ENCODE measurements at regions not wholly inside any gene's neighbourhood (a gene's known extent, or its start where the extent isn't known, plus 50 kb on each side); places are given as distances from the start of the nearest gene placed in this dataset.

DNA sequence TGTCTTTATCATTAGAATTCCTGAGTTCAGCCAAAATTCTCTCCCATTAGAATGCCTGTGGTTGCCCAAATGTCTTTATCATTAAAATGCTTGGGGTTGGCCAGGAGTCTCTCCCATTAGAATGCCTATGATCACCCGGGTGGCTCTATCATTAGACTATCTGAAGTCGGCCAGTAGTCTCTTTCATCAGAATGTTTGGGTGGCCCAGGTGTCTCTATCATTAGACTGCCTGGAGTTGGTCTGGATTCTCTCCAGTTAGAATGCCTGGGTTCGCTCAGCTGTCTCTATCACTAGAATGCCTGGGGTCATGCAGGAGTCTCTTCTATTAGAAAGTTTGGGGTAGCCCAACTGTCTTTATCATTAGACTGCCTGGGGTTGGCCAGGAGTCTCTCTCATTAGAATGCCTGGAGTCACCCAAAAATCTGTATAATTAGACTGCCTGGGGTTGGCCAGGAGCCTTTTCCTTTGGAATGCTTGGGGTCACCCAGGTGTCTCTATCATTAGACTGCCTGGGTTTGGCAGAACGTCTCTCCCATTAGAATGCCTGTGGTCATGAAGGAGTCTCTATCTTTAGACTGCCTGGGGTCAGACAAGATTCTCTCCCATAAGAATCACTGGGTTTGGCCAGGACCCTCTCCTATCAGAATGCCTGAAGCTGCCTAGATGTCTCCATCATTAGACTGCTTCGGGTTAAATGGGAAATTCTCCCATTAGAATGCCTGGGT lies 1478.3 kb downstream of the UQCRFS1 start:
- TF ChIP-seq, protein P1, sequence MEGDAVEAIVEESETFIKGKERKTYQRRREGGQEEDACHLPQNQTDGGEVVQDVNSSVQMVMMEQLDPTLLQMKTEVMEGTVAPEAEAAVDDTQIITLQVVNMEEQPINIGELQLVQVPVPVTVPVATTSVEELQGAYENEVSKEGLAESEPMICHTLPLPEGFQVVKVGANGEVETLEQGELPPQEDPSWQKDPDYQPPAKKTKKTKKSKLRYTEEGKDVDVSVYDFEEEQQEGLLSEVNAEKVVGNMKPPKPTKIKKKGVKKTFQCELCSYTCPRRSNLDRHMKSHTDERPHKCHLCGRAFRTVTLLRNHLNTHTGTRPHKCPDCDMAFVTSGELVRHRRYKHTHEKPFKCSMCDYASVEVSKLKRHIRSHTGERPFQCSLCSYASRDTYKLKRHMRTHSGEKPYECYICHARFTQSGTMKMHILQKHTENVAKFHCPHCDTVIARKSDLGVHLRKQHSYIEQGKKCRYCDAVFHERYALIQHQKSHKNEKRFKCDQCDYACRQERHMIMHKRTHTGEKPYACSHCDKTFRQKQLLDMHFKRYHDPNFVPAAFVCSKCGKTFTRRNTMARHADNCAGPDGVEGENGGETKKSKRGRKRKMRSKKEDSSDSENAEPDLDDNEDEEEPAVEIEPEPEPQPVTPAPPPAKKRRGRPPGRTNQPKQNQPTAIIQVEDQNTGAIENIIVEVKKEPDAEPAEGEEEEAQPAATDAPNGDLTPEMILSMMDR (conservative IDR thresholded peaks at IDR 0.05) = no peak
- TF ChIP-seq EZH2 (IDR thresholded peaks at IDR 0.05; ENCODE audit: low read depth) = no peak

Measured in PC-9 (cell line).